Kidney (tissue), 13 donors: ENCODE measurements at regions not wholly inside any gene's neighbourhood (a gene's known extent, or its start where the extent isn't known, plus 50 kb on each side); places are given as distances from the start of the nearest gene placed in this dataset.

Experiments used
- DNase-seq, 5 donors: peaks; one replicate each; pipeline ENCODE4 v3.0.0-alpha.2; 2013 to 2020
- FAIRE-seq: peaks from 2 replicates; lab custom pipeline; 2012; peaks lifted over from hg19 to GRCh38; lab: Jason Lieb, UNC
- H3K27ac ChIP-seq, 2 donors: one replicate each; pipeline ENCODE4 v1.7.0; 2013; ENCODE audit warnings: low read depth in 2 of 2, low read length in 2 of 2, inconsistent platforms in 1 of 2
- H3K27me3 ChIP-seq: one replicate; pipeline ENCODE4 v1.7.1; 2013; ENCODE audit warnings: low read length, inconsistent platforms; ENCODE audit not compliant: control insufficient read depth, insufficient read depth
- H3K36me3 ChIP-seq, 3 donors: one replicate each; pipeline versions ENCODE4 v1.7.0 to v1.7.1; 2013; ENCODE audit warnings: low read length in 3 of 3, control low read depth in 1 of 3, inconsistent platforms in 1 of 3; ENCODE audit not compliant: insufficient read depth in 3 of 3, control insufficient read depth in 2 of 3
- H3K4me1 ChIP-seq, 3 donors: one replicate each; pipeline versions ENCODE4 v1.7.0 to v1.7.1; 2013; ENCODE audit warnings: low read length in 3 of 3, inconsistent platforms in 1 of 3, low read depth in 1 of 3; ENCODE audit not compliant: control insufficient read depth in 2 of 3, insufficient read depth in 2 of 3
- H3K4me3 ChIP-seq, 3 donors: one replicate each; pipeline versions ENCODE4 v1.7.0 to v1.8.1; 2013; ENCODE audit warnings: low read length in 3 of 3, control low read depth in 1 of 3, inconsistent platforms in 1 of 3
- H3K9ac ChIP-seq, 3 donors: one replicate each; pipeline versions ENCODE4 v1.7.0 to v1.7.1; 2013; ENCODE audit warnings: low read length in 3 of 3, control low read depth in 1 of 3, inconsistent platforms in 1 of 3
- H3K9me3 ChIP-seq, 3 donors: one replicate each; pipeline versions ENCODE4 v1.7.0 to v1.7.1; 2013; ENCODE audit warnings: low read length in 3 of 3, control low read depth in 1 of 3, inconsistent platforms in 1 of 3; ENCODE audit not compliant: control insufficient read depth in 2 of 3, insufficient read depth in 1 of 3
- CTCF ChIP-seq: IDR thresholded peaks from 3 replicates; pipeline ENCODE4 v1.5.1; 2012; ENCODE audit warnings: mild to moderate bottlenecking, moderate library complexity, borderline replicate concordance; ENCODE audit not compliant: insufficient read depth; ENCODE audit errors: extremely low read depth
- intact Hi-C: fragments of 100-400 bp; cut with DNase I; formaldehyde crosslinking; loops from one replicate; pipeline ENCODE4 v1.11.1; 2022
- donor health status: control.
- donor health status: control.
- donor health status: control.
- donor health status: control.
- donor health status: control.
- donor health status: DM: yes; HTN: yes; CAD: no.
- donor health status: Normal renal cell carcinoma (clear cell type).

DNA sequence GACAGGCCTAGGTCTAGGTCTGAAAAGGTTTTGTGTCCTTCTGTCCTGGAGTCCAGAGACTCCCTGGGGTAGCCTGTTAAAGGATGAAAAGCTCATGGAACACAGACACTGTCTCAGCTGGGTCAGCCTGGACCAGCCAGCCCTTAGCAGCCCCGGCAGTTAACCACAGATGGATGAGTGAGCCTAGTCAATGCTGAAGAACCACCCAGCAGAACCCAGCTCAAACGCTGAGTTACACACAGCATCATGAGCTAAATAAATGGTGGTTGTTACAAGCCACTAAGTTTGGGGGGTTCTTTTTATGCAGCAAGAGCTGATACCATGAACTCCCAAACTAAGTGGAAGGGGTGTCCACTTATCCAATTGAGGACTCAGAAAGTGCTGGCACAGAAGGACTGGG is 472.8 kb upstream of the PROK2 start:
- Histone ChIP-seq H3K9ac (no peak overlapping the region), H3K36me3 (no peaks in the 10 kb centered on the region), H3K4me3 (no peak overlapping the region), H3K27ac (no peak overlapping the region), H3K9me3 (no peaks in the 10 kb centered on the region), H3K4me1 (peaks cover 0 to 12% (median 9%) of the 10 kb centered on the region in 3 donors), H3K27me3 (no peaks in the 10 kb centered on the region)
- intact Hi-C loops = no loop called here
- DNase-seq (no peak), FAIRE-seq (no peak)
- TF ChIP-seq CTCF = no peak

DNA sequence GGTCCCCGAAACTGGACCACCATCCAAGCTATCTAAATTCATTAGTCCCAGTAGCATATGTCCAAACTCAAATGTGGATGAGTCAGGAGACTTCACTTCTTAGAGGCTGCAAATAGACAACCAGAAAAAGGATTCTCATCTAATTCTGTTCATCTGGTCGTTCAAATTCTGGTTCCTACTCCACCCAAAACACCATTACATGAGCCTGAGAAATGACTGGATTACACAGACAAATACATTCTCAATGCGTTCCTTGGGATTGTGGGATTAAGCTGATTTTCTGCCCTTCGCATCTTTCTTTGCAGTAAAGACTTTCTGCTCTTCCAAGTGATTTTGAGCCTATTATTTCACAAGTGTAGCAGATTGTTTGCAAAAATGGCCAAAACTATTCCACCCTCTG is 472.3 kb upstream of the PROK2 start:
- Histone ChIP-seq H3K27me3 (no peaks in the 10 kb centered on the region), H3K9ac (no peak overlapping the region), H3K9me3 (no peaks in the 10 kb centered on the region), H3K27ac (no peak overlapping the region), H3K4me1 (peaks cover 0 to 12% (median 9%) of the 10 kb centered on the region in 3 donors), H3K4me3 (no peak overlapping the region), H3K36me3 (no peaks in the 10 kb centered on the region)
- FAIRE-seq = no peak
- no peak for DNase-seq
- intact Hi-C loops = no loop called here
- TF ChIP-seq CTCF = no peak

DNA sequence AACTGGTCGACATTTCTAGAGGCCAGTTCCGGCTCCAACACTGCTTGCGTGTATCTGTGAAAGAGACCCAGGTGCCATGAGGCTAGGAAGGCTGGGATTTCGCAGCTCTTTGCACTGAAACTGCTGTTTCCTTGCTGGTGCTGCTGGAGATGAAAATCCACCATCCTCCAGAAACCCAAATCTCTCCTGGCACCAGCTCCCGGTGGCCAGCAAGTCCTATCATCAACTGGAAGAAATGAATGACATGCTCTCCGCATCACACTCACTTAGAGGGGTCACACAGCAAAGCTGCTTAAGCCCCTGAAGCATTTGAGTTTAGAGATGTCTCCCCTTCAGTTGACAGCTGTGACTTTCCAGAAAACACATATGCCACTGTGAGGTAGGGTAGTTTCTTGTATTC is 471.8 kb upstream of the PROK2 start:
- DNase-seq = no peak
- Histone ChIP-seq H3K9ac (no peak overlapping the region), H3K27me3 (no peaks in the 10 kb centered on the region), H3K27ac (no peak overlapping the region), H3K9me3 (no peaks in the 10 kb centered on the region), H3K4me1 (peaks cover 0 to 12% (median 9%) of the 10 kb centered on the region in 3 donors), H3K36me3 (no peaks in the 10 kb centered on the region), H3K4me3 (no peak overlapping the region)
- intact Hi-C loops = no loop called here
- no peak for TF ChIP-seq CTCF
- FAIRE-seq = no peak
